Daoy (cell line): ENCODE measurements at regions not wholly inside any gene's neighbourhood (a gene's known extent, or its start where the extent isn't known, plus 50 kb on each side); places are given as distances from the start of the nearest gene placed in this dataset.

Experiments
- DNase-seq: peaks from one replicate; pipeline ENCODE4 v3.0.0-alpha.2; 2015; ENCODE audit warnings: low read depth

- no peak for DNase-seq
Measured at GRCh38 chr1:25104932-25105561, 127.3 kb downstream of the SYF2 start.

- DNase-seq = no peak
Measured at GRCh38 chr1:25103164-25103795, 129.0 kb downstream of the SYF2 start.

- DNase-seq = no peak
Measured at GRCh38 chr1:25100151-25100833, 132.0 kb downstream of the SYF2 start.

GRCh38 chr1:25099343-25099951, 132.9 kb downstream of the SYF2 start:
- no peak for DNase-seq

GRCh38 chr1:25098717-25099116, 133.6 kb downstream of the SYF2 start:
- DNase-seq = no peak

- DNase-seq = no peak
Measured at GRCh38 chr1:25096307-25097150, 135.8 kb downstream of the SYF2 start.

- no peak for DNase-seq
Measured at GRCh38 chr1:25095635-25096200, 136.6 kb downstream of the SYF2 start.

- no peak for DNase-seq
Measured at GRCh38 chr1:25094995-25095394, 137.3 kb downstream of the SYF2 start.

- no peak for DNase-seq
Measured at GRCh38 chr1:25094229-25094628, 138.1 kb downstream of the SYF2 start.

GRCh38 chr1:25091658-25092057, 140.6 kb downstream of the SYF2 start:
- no peak for DNase-seq

- peak; percentile 28 for DNase-seq
Measured at GRCh38 chr1:25090707-25091422, 141.4 kb downstream of the SYF2 start.

- no peak for DNase-seq
Measured at GRCh38 chr1:25089772-25090171, 142.5 kb downstream of the SYF2 start.

- DNase-seq = no peak
Measured at GRCh38 chr1:25088946-25089345, 143.4 kb downstream of the SYF2 start.

- no peak for DNase-seq
Measured at GRCh38 chr1:25088180-25088701, 144.1 kb downstream of the SYF2 start.

- no peak for DNase-seq
Measured at GRCh38 chr1:25086518-25087079, 145.7 kb downstream of the SYF2 start.

- no peak for DNase-seq
Measured at GRCh38 chr1:25084407-25084806, 147.9 kb downstream of the SYF2 start.

GRCh38 chr1:25083481-25084345, 148.6 kb downstream of the SYF2 start:
- DNase-seq = no peak

- no peak for DNase-seq
Measured at GRCh38 chr1:25082995-25083394, 149.3 kb downstream of the SYF2 start.

GRCh38 chr1:25082216-25082899, 149.9 kb downstream of the SYF2 start:
- DNase-seq = peak; percentile 50
